NT2/D1 (cell line): ENCODE measurements at regions not wholly inside any gene's neighbourhood (a gene's known extent, or its start where the extent isn't known, plus 50 kb on each side); places are given as distances from the start of the nearest gene placed in this dataset.

Experiments
- DNase-seq: peaks from one replicate; pipeline ENCODE4 v3.0.0-alpha.2; 2011; ENCODE audit warnings: low read depth, low spot score
- H3K27me3 ChIP-seq: 2 replicates; pipeline ENCODE4 v1.6.0; 2011; ENCODE audit warnings: mild to moderate bottlenecking; ENCODE audit not compliant: insufficient read length, insufficient read depth
- H3K36me3 ChIP-seq: 2 replicates; pipeline ENCODE4 v1.6.1; 2011; ENCODE audit warnings: mild to moderate bottlenecking, low read length, mixed read lengths; ENCODE audit not compliant: insufficient read depth, insufficient read length
- H3K4me1 ChIP-seq: 2 replicates; pipeline ENCODE4 v1.5.1; 2011; ENCODE audit not compliant: insufficient read depth, insufficient read length
- H3K4me3 ChIP-seq: 2 replicates; pipeline ENCODE4 v1.5.1; 2011; ENCODE audit warnings: low read depth; ENCODE audit not compliant: insufficient read length
- H3K9ac ChIP-seq: 2 replicates; pipeline ENCODE4 v1.6.0; 2011; ENCODE audit warnings: low read depth; ENCODE audit not compliant: insufficient read length
- H3K9me3 ChIP-seq: 2 replicates; pipeline ENCODE4 v1.5.1; 2011; ENCODE audit warnings: mild to moderate bottlenecking, low read length; ENCODE audit not compliant: insufficient read depth
- SUZ12 ChIP-seq: IDR thresholded peaks from 2 replicates; pipeline ENCODE4 v1.6.1; 2011; ENCODE audit not compliant: insufficient read length, insufficient read depth; ENCODE audit errors: extremely low read depth
- YY1 ChIP-seq: IDR thresholded peaks from 2 replicates; pipeline ENCODE4 v1.6.1; 2011; ENCODE audit not compliant: insufficient read length, insufficient read depth
- ZNF274 ChIP-seq: IDR thresholded peaks from 2 replicates; pipeline ENCODE4 v1.6.1; 2011; ENCODE audit warnings: mild to moderate bottlenecking, low read depth, low read length

DNA sequence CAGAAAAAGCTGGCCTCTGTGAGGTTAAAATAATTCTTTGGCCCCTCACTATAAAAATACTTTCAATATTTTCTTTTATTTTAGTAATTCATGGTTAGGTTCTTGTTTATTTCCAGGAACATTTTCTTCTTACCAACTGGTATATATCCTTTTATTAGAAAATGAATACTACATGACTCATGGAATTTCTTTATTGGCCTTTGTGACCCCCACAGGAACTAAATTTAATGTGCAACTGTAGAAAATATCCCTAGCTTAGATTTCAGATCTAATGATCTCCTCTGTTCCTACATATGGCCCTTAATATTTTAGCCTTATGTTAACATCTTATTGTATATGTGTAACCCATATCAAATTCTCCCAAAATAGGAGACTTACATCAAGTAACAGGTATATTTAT is 429.9 kb downstream of the NR2F1-AS1 start:
- H3K9ac ChIP-seq: no peak overlapping the region
- no peak for DNase-seq
- no peaks in the 10 kb centered on the region for H3K36me3 ChIP-seq
- H3K4me3 ChIP-seq: no peak overlapping the region
- H3K9me3 ChIP-seq: no peaks in the 10 kb centered on the region
- H3K27me3 ChIP-seq: no peaks in the 10 kb centered on the region
- H3K4me1 ChIP-seq: no peaks in the 10 kb centered on the region
- no peak for TF ChIP-seq YY1
- TF ChIP-seq ZNF274: no peak
- TF ChIP-seq SUZ12: no peak

DNA sequence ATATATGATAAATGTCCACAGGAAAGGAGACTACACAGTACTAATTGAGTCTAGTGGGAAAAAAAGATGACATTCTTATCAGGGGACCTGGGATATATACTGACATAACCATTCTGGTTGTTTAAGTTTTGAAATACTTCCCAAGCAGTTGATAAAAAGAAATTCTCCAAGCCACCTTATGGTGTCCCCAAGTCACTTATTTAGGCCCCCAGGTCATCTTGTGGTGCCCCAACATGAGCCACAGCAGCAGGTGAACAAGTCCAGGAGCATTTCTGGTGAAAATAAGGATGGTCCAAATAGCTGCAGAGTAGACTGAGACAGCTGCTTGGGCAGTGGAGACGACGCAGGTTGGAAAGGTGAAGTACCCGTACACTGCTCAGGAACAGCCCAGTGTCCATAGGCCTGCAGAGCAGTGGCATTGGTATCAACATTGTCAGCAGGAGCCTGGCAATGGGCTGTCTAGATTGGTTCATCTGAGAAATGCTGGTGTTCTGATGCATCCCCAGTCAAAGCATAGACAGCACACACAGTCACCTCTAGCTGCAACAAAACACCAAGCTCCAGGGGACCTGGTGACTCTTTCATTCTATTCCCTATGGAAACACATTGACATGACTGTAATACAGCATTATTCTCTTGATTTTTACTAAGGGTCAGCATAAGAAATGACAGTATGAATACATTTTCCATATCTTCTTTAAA is 430.6 kb downstream of the NR2F1-AS1 start:
- no peaks in the 10 kb centered on the region for H3K4me1 ChIP-seq

DNA sequence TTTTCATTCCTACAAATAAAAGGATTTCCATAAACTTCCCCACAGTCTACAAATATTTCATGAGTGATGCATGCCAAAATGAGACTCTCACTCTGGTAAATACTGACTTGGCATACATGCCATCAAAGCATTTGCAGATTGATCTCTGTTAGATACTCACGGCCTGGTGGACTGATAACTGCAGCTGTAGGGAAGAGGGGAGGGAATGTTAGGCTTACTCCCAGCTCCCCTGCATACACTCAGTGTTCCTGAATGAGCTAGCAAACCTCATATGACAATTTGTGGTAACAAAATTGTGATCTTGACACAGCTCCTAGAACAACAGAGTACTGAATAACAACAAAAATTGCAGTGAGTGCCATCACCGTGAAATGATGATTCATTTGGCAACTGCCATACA is 435.3 kb downstream of the NR2F1-AS1 start:
- Histone ChIP-seq H3K27me3 (no peaks in the 10 kb centered on the region), H3K4me3 (no peak overlapping the region), H3K9ac (no peak overlapping the region), H3K36me3 (no peaks in the 10 kb centered on the region), H3K4me1 (no peaks in the 10 kb centered on the region), H3K9me3 (no peaks in the 10 kb centered on the region)
- TF ChIP-seq ZNF274 (no peak), YY1 (no peak), SUZ12 (no peak)
- no peak for DNase-seq

More for the DNA sequence above, 430.6 kb downstream of the NR2F1-AS1 start:
- Histone ChIP-seq H3K27me3 (no peaks in the 10 kb centered on the region), H3K9ac (no peak overlapping the region), H3K36me3 (no peaks in the 10 kb centered on the region), H3K4me3 (no peak overlapping the region), H3K9me3 (no peaks in the 10 kb centered on the region)
- no peak for DNase-seq
- TF ChIP-seq SUZ12 (no peak), YY1 (no peak), ZNF274 (no peak)

DNA sequence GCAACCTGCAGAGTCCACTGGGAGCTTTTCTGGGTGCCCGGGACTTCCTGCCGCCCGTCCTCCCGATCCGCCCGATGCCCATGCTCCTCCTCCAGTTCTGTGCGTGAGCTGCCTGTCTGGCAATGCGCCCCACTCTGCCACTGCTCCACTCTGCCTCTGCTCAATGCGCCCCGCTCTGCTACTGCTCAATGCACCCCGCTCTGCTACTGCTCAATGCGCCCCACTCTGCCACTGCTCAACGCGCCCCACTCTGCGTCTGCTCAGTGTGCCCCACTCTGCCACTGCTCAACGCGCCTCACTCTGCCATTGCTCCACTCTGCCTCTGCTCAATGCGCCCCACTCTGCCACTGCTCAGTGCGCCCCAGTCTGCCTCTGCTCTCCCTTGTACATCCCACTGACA is 436.0 kb downstream of the NR2F1-AS1 start:
- Histone ChIP-seq H3K4me3 (no peak overlapping the region), H3K9ac (no peak overlapping the region), H3K9me3 (no peaks in the 10 kb centered on the region), H3K27me3 (no peaks in the 10 kb centered on the region), H3K36me3 (no peaks in the 10 kb centered on the region), H3K4me1 (no peaks in the 10 kb centered on the region)
- no peak for DNase-seq
- TF ChIP-seq ZNF274 (no peak), YY1 (no peak), SUZ12 (no peak)

DNA sequence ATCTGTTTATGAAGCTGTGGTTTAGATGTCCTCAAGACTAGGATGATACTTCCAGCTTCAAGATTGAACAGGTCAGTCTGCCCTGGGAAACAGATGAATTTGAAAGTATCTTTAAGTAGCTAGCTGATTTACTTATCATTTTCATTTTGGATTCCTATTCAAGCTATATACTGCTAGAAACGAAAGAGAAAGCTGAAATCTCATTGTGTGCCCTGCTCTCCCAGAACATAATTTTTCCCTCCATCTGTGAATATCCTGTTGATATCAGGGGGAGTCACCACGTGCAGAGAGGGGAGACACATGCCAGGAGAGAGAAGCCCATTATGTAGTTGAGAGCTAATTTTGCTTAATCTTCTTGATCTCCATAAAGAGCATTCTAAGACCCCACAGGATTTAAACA is 439.1 kb downstream of the NR2F1-AS1 start:
- DNase-seq: no peak
- Histone ChIP-seq H3K4me1 (no peaks in the 10 kb centered on the region), H3K27me3 (no peaks in the 10 kb centered on the region), H3K9ac (no peak overlapping the region), H3K36me3 (no peaks in the 10 kb centered on the region), H3K9me3 (no peaks in the 10 kb centered on the region), H3K4me3 (no peak overlapping the region)
- TF ChIP-seq YY1: no peak
- no peak for TF ChIP-seq SUZ12
- TF ChIP-seq ZNF274: no peak

DNA sequence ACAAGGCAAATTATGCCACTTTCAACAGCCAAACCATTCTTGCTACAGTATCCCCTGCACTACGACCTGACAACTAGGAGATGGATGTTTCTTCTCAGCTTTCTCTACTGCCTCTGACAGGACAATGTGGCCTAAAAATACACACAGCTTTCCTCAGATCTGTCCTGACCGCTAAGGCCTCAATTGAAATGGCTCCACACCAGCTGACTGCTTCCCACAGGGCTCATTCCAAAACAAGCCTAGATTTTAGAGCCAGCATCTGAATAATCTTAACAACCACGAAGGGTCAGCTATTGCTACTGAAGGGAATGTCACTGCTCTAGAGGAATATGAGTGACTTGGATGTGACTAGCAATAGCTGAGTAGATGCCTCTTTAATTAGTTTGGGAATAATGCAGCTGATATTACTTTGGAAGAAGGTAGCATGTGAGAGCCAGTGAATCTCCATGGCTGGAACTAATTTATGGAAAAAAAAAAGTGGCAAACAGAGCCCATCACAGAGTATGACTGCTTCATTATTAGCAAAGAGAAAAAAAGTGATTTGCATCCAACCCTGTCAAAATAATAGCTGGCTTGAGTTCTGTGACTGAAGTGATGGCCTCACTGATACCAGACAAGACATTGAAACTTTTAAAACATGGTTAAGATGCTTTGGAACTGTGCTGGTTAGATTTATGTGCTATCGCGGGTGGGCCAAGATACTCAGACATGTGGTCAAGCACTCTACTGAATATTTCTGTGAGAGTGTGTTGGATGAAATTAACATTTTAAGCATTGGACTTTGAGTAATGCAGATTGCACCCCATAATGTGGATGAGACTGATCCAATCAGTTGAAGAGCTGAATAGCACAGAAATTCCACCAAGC is 450.2 kb downstream of the NR2F1-AS1 start:
- DNase-seq: no peak
- H3K36me3 ChIP-seq: no peaks in the 10 kb centered on the region
- TF ChIP-seq ZNF274: no peak
- H3K9ac ChIP-seq: no peak overlapping the region
- H3K4me1 ChIP-seq: no peaks in the 10 kb centered on the region
- no peaks in the 10 kb centered on the region for H3K9me3 ChIP-seq
- no peaks in the 10 kb centered on the region for H3K27me3 ChIP-seq
- H3K4me3 ChIP-seq: no peak overlapping the region

DNA sequence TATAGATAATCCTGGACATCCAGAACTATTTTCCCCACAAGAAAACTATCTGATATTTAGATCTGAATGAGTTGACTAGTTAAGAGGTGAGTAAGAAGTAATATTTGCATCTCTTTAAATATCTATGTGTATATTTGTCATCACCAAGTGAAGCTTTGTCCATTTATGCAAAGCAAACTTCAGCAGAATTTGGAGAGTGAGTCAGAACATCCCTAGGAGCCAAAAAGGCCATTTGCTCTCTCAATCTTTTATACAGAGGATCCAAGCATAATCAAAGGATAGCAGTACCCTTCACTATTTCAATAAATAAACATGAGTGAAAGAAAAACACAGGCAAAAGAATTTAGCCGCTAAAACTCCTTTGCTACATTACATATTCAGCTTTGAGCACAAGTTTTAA is 454.4 kb downstream of the NR2F1-AS1 start:
- H3K4me1 ChIP-seq: no peaks in the 10 kb centered on the region
- no peaks in the 10 kb centered on the region for H3K9me3 ChIP-seq
- H3K36me3 ChIP-seq: no peaks in the 10 kb centered on the region
- no peak overlapping the region for H3K9ac ChIP-seq
- no peak for TF ChIP-seq ZNF274
- no peak for TF ChIP-seq YY1
- TF ChIP-seq SUZ12: no peak
- no peak overlapping the region for H3K4me3 ChIP-seq
- DNase-seq: no peak
- no peaks in the 10 kb centered on the region for H3K27me3 ChIP-seq
